Neural cell (in vitro differentiated cells): ENCODE measurements at regions not wholly inside any gene's neighbourhood (a gene's known extent, or its start where the extent isn't known, plus 50 kb on each side); places are given as distances from the start of the nearest gene placed in this dataset.
"Not testable (repeated sequence)": the region's sequence is repeated elsewhere in the genome, so short reads cannot be mapped to it uniquely, and the experiment has no call there.

Experiments
- CTCF ChIP-seq: fragments of 450-650 bp; IDR thresholded peaks from 2 replicates; pipeline ENCODE4 v1.5.1; 2014; ENCODE audit warnings: antibody characterized with exemption, mild to moderate bottlenecking, moderate library complexity; ENCODE audit not compliant: poor library complexity, severe bottlenecking
- POLR2AphosphoS5 ChIP-seq: IDR thresholded peaks from 2 replicates; pipeline ENCODE4 v1.6.1; 2012
- RAD21 ChIP-seq: fragments of 450-650 bp; conservative IDR thresholded peaks from 2 replicates; pipeline ENCODE4 v1.6.1; 2014; ENCODE audit warnings: antibody characterized with exemption, mild to moderate bottlenecking, moderate library complexity
- REST ChIP-seq: IDR thresholded peaks from 2 replicates; pipeline ENCODE4 v1.6.1; 2012; ENCODE audit warnings: borderline replicate concordance

- TF ChIP-seq CTCF, RAD21, REST, POLR2AphosphoS5: not testable (repeated sequence)
These were observed 108.0 kb upstream of the PLGLB2 start for GRCh38 chr2:87639801-87640440.
